ENCODE measurements at regions not wholly inside any gene's neighbourhood (a gene's known extent, or its start where the extent isn't known, plus 50 kb on each side); places are given as distances from the start of the nearest gene placed in this dataset.
"Not testable (repeated sequence)": the region's sequence is repeated elsewhere in the genome, so short reads cannot be mapped to it uniquely, and the experiment has no call there.

- intact Hi-C loops (cut with micrococcal nuclease): no loop called here
- DNase-seq (no peak), ATAC-seq (no peak)
Measured at GRCh38 chr6:23663652-23664051, 462.4 kb upstream of the NRSN1 start.

GRCh38 chr6:23665911-23666310, 460.1 kb upstream of the NRSN1 start:
- DNase-seq; intact Hi-C loops (cut with micrococcal nuclease); ATAC-seq: not testable (repeated sequence)

- no peak for ATAC-seq
- DNase-seq: no peak
- intact Hi-C loops (cut with micrococcal nuclease): no loop called here
Measured at GRCh38 chr6:23672737-23673136, 453.3 kb upstream of the NRSN1 start.

- ATAC-seq (no peak), DNase-seq (no peak)
- intact Hi-C loops (cut with micrococcal nuclease): no loop called here
Measured at GRCh38 chr6:23678626-23679025, 447.4 kb upstream of the NRSN1 start.

DNA sequence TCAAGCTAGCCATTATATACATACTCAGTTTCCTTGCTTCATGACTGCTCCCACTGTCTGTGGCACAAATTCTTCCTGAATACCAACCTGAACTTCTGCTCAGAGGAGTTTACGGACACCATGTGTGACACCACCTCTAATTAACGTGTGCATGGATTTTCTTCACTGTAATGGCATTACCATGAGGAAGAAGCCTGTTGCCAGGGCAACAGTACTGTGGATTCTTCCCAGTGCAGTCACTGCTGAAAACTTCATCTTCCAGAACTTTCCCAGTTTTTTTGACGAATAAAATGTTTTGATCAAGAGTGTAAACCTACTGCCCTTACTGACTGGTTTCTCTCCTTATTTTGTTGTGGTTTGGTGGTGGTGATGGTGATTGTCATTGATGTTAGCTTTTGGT, 444.3 kb upstream of the NRSN1 start:
- intact Hi-C loops (cut with micrococcal nuclease): no loop called here
- no peak for ATAC-seq
- no peak for DNase-seq

DNA sequence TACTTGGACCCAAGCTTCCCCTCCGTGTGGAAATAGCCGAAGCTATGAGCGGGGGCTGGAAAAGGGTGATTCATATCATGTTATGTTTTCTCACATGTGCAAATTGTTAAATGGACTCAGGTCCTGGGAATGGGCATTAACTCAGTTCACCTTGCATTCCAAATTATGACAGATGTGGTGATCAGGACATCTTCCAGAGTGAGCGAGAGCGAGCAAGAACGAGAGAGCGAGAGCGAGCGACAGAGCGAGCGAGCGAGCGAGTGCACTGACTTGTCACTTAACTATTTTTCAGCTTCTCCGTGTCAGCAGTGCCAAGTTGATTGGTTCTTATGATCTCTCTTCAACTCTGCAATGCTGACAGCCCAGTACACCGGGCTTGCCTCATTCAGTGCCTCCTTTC, 437.4 kb upstream of the NRSN1 start:
- no peak for DNase-seq
- ATAC-seq: no peak
- intact Hi-C loops (cut with micrococcal nuclease): no loop called here

DNA sequence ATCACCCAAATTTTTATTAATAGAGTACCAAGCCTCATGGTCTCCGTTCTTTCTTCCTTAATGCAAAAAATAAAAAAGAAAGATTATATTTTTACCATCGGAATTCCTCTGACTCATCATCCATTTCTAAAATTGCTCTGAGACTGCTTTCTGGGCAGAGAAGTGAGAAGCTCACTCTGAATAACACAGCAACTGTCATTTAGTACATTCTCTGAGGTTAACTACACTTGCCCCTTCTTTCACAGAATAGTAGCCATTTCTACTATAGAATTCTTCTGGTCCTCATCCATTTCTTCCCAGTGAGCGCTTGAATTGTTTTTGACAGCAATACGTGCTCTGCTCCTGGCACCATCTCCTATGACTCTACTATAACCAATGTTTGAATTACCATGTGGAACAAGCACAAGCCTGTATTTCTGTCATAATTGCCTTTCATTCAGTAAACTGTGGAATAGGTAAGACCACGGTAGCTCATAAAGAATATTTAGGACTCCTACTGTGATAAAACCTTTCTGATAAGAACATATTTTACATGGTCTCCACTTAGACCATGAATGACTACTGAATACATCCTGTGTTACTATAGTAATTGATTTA, 435.5 kb upstream of the NRSN1 start:
- intact Hi-C loops (cut with micrococcal nuclease): no loop called here
- ATAC-seq (no peak), DNase-seq (no peak)

DNA sequence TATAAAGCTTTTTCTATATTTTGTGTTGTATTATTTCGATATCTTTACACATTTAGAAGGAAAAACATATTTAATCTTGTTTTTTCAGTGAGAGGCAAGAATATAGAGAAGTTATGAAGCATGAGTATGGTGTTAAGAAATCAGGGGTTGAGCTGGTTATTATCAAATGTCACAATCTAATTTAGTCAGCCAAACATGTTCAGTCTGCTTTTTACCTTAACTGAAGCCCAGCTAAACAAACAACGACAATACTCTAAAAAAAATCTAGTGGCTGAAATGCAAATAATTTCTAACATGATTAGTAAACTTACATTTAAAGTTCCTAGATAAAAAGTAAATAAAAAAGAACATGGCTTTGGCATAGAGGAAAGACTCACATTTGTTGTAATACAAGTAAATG, 433.8 kb upstream of the NRSN1 start:
- DNase-seq (no peak), ATAC-seq (no peak)
- intact Hi-C loops (cut with micrococcal nuclease): no loop called here

DNA sequence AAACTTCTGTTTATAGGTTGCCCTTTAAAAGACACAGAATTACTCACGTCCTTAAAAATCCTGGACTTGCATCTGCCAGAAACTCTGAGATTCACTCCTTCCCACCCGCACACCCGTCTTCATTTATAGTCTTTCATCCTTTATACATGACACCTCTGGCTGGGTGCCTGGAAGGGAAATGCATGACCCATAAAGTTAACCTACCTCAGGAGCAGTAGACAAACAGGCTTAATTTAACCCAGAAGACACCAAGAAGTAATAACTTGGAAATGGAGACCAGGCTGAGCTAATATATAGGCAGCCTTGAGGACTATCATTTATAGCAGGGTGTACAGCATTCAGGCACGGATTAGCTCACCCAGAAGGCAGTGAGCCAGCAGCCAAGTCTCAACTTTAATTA, 429.0 kb upstream of the NRSN1 start:
- ATAC-seq: no peak
- intact Hi-C loops (cut with micrococcal nuclease): no loop called here
- no peak for DNase-seq

- DNase-seq (no peak), ATAC-seq (peak; percentile 79)
- intact Hi-C loops (cut with micrococcal nuclease): no loop called here
Measured at GRCh38 chr6:23704479-23705052, 421.4 kb upstream of the NRSN1 start.

- peak; percentile 38 for ATAC-seq
- intact Hi-C loops (cut with micrococcal nuclease): no loop called here
Measured at GRCh38 chr6:23705697-23706096, 420.3 kb upstream of the NRSN1 start.

GRCh38 chr6:23712756-23713155, 413.3 kb upstream of the NRSN1 start:
- no peak for DNase-seq
- intact Hi-C loops (cut with micrococcal nuclease): no loop called here
- ATAC-seq: no peak

More at GRCh38 chr6:23705697-23706096, 420.3 kb upstream of the NRSN1 start:
- no peak for DNase-seq

DNA sequence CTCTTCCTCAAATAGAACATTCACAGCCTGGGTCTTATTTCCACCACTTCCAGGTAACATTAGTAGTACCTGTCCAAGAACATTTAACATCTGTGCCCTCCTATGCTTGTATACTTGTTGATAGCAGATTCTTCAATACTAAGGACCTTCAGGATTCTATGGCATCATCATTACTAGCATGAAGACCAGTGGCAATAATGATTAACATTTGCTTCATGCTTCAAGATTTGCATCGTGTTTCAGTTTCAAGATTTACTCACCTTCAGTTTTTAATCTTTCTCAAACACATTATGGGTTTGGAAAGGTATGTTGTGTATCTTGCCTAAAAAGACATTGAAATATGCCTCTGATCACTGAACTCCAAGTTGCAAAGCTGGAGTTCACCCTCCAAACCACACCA, 412.8 kb upstream of the NRSN1 start:
- ATAC-seq (no peak), DNase-seq (no peak)
- intact Hi-C loops (cut with micrococcal nuclease): no loop called here

- no peak for DNase-seq
- ATAC-seq: no peak
- intact Hi-C loops (cut with micrococcal nuclease): no loop called here
Measured at GRCh38 chr6:23728707-23729106, 397.3 kb upstream of the NRSN1 start.

- no peak for ATAC-seq
- no peak for DNase-seq
- intact Hi-C loops (cut with micrococcal nuclease): no loop called here
Measured at GRCh38 chr6:23731609-23732008, 394.4 kb upstream of the NRSN1 start.

DNA sequence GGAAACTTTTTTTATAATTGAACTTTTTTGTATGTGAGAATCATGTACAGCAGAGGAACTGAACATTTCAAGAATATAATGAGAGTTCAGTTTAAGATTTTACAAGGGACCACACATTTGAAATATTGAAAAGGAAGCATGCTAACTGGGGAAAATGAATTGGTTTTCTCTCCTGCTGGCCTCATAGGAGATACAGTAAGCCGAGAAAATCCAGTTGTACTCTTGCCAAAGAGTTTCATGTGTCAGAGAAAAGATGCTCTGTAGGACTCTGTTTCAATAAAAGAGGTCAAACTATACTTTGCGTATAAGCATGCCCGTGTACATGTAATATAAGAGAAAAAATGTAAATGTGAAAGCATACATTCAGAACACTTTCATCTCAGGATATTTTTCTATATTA, 393.5 kb upstream of the NRSN1 start:
- ATAC-seq (no peak), DNase-seq (no peak)
- intact Hi-C loops (cut with micrococcal nuclease): no loop called here

DNA sequence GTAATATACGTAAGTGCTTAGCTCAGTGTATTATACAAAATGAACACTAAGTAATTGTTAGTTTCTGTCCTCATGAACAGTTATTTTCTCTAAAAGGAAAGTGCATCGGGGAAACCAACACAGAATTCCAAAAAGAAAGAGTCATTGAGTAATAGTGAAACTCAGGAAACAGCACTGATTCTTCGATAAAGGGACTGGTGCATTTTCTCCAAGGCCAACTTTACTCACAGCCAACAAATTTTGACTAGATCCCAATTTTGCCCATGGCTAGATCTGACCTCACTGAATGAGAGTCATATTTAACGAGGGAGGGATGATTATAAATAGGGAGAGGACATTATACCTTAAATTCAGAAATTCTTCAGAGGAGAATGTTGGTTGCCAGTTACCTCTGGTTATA, 390.9 kb upstream of the NRSN1 start:
- intact Hi-C loops (cut with micrococcal nuclease): no loop called here
- DNase-seq (no peak), ATAC-seq (no peak)

- intact Hi-C loops (cut with micrococcal nuclease): no loop called here
- ATAC-seq (peak; percentile 33), DNase-seq (no peak)
Measured at GRCh38 chr6:23736577-23736976, 389.4 kb upstream of the NRSN1 start.

DNA sequence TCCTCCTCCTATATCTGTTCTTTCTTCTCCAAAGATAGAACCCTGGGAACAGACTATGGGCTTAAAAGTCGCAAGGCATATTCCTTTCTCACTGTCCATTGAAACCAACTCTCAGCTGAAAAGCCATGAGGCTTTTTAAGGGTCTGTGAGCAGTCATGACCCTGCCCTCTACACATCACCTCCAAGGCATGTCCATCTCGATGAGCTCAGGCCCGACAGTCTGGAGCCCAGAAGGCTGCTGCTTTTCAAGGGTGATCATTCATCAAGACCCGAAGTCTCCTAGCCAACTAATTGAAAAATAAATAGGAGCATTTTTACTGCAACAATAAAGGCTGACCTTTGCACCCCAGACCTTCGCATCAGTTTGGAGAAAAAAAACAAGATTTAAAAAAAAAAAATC, 378.8 kb upstream of the NRSN1 start:
- ATAC-seq: no peak
- intact Hi-C loops (cut with micrococcal nuclease): no loop called here
- no peak for DNase-seq

- ATAC-seq: no peak
- intact Hi-C loops (cut with micrococcal nuclease): no loop called here
- no peak for DNase-seq
Measured at GRCh38 chr6:23752414-23752813, 373.6 kb upstream of the NRSN1 start.

DNA sequence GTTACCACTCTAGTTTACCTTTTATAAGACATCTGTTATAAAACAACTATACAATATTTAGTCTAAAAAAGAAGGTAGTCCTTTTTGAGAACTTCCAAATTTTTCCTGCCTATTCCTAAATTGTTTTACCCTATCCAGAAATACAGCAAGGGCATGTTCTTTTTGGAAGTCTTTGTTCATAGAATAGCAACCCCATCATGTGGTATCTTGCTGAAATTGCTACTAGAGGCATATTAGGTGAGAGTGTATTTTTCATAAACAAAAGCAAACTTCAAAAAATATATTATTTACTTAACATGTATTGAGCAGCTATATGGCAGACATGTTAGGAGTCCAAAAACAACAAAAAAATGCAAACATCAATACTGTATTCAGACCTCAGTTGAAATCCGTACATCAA, 371.8 kb upstream of the NRSN1 start:
- intact Hi-C loops (cut with micrococcal nuclease): no loop called here
- ATAC-seq: no peak
- no peak for DNase-seq

DNA sequence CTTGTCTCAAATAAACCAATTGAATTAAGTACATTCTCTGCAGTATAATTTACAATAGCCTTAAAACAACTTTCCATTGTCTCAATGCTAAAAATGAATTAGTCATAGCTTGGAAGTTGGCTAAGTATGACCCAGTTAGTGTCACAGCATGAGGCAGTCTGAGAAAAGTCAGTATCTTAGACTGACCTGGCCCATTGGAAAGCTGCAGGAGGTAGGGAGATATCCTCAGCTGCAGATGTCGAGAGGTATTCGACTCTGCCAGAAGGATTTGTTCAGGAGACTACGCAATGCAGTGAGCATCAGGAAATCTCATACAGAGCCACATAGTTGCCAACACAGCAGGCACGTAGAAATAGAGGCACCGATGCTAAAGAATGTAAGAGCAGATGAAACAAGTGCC, 350.9 kb upstream of the NRSN1 start:
- ATAC-seq: no peak
- no peak for DNase-seq
- intact Hi-C loops (cut with micrococcal nuclease): no loop called here

Measured in left ventricle myocardium superior (tissue), 1 donor.